Loucy (cell line): ENCODE measurements at regions not wholly inside any gene's neighbourhood (a gene's known extent, or its start where the extent isn't known, plus 50 kb on each side); places are given as distances from the start of the nearest gene placed in this dataset.

Experiments
- H2AFZ ChIP-seq: fragments of 200-600 bp; sonication (generic); 2 replicates; pipeline ENCODE4 v1.6.0; 2016; ENCODE audit warnings: antibody characterized with exemption, mild to moderate bottlenecking, low read length, moderate library complexity
- H3F3A ChIP-seq: fragments of 200-600 bp; 2 replicates; pipeline ENCODE4 v1.6.0; 2016; ENCODE audit warnings: antibody characterized with exemption, low read depth, mild to moderate bottlenecking
- H3K27me3 ChIP-seq: fragments of 200-600 bp; sonication (generic); 2 replicates; pipeline ENCODE4 v1.6.1; 2014; ENCODE audit warnings: low read length, mild to moderate bottlenecking; ENCODE audit not compliant: insufficient read depth, poor library complexity, severe bottlenecking
- H3K36me3 ChIP-seq: fragments of 200-600 bp; sonication (generic); 2 replicates; pipeline ENCODE4 v1.6.1; 2016; ENCODE audit warnings: low read length; ENCODE audit not compliant: insufficient read depth
- H3K4me1 ChIP-seq: fragments of 200-600 bp; sonication (generic); 2 replicates; pipeline ENCODE4 v1.5.1; 2014; ENCODE audit warnings: low read length, mild to moderate bottlenecking; ENCODE audit not compliant: insufficient read depth, poor library complexity, severe bottlenecking
- H3K4me2 ChIP-seq: fragments of 200-600 bp; sonication (generic); 2 replicates; pipeline ENCODE4 v1.6.0; 2014; ENCODE audit warnings: antibody characterized with exemption, low read length, low read depth, mild to moderate bottlenecking; ENCODE audit not compliant: poor library complexity, severe bottlenecking
- H3K4me3 ChIP-seq: fragments of 200-600 bp; sonication (generic); 2 replicates; pipeline ENCODE4 v1.5.1; 2014; ENCODE audit warnings: low read length, mild to moderate bottlenecking, mixed read lengths; ENCODE audit not compliant: poor library complexity, severe bottlenecking
- H3K79me2 ChIP-seq: fragments of 200-600 bp; sonication (generic); 2 replicates; pipeline ENCODE4 v1.6.1; 2014; ENCODE audit warnings: low read length; ENCODE audit not compliant: insufficient read depth
- H3K9ac ChIP-seq: fragments of 200-600 bp; sonication (generic); 2 replicates; pipeline ENCODE4 v1.6.0; 2014; ENCODE audit warnings: mild to moderate bottlenecking, low read depth, low read length, moderate library complexity; ENCODE audit not compliant: poor library complexity, severe bottlenecking
- H3K9me2 ChIP-seq: fragments of 200-600 bp; sonication (generic); replicated peaks from 2 replicates; pipeline ENCODE4 v1.6.1; 2016; ENCODE audit warnings: low read depth, low read length, mixed read lengths
- H3K9me3 ChIP-seq: fragments of 200-600 bp; sonication (generic); 2 replicates; pipeline ENCODE4 v1.6.1; 2014; ENCODE audit warnings: mild to moderate bottlenecking, antibody characterized with exemption, low read length, low read depth; ENCODE audit not compliant: insufficient read depth
- H4K20me1 ChIP-seq: fragments of 200-600 bp; sonication (generic); 2 replicates; pipeline ENCODE4 v1.6.0; 2014; ENCODE audit warnings: antibody characterized with exemption, low read length, mild to moderate bottlenecking; ENCODE audit not compliant: insufficient read depth, poor library complexity, severe bottlenecking
- CTCF ChIP-seq: fragments of 200-600 bp; sonication (generic); conservative IDR thresholded peaks from 2 replicates; pipeline ENCODE4 v1.5.1; 2014; ENCODE audit warnings: mild to moderate bottlenecking, antibody characterized with exemption, low read length
- EZH2phosphoT487 ChIP-seq: fragments of 200-600 bp; IDR thresholded peaks from 2 replicates; pipeline ENCODE4 v1.6.1; 2018; ENCODE audit warnings: antibody characterized with exemption, mild to moderate bottlenecking, moderate library complexity, borderline replicate concordance

GRCh38 chr14:34126586-34126985 is 175.7 kb upstream of the EGLN3 start:
- Histone ChIP-seq H3K27me3 (no peaks in the 10 kb centered on the region), H2AFZ (no peak overlapping the region), H3K79me2 (no peaks in the 10 kb centered on the region), H3K9me2 (no peaks in the 10 kb centered on the region), H3K4me3 (no peak overlapping the region), H3F3A (no peaks in the 10 kb centered on the region), H4K20me1 (no peaks in the 10 kb centered on the region), H3K9me3 (no peaks in the 10 kb centered on the region; the same call in 1 of the 2 replicates), H3K4me2 (no peak overlapping the region), H3K4me1 (no peaks in the 10 kb centered on the region), H3K36me3 (no peaks in the 10 kb centered on the region), H3K9ac (no peak overlapping the region)
- TF ChIP-seq CTCF (no peak), EZH2phosphoT487 (no peak)

GRCh38 chr14:34124585-34124984 is 173.7 kb upstream of the EGLN3 start:
- Histone ChIP-seq H3K9me2 (no peaks in the 10 kb centered on the region), H3K4me3 (no peak overlapping the region), H3K27me3 (no peaks in the 10 kb centered on the region), H3K79me2 (no peaks in the 10 kb centered on the region), H3K4me2 (no peak overlapping the region), H3K9me3 (no peaks in the 10 kb centered on the region; the same call in 1 of the 2 replicates), H3F3A (no peaks in the 10 kb centered on the region), H2AFZ (no peak overlapping the region), H3K9ac (no peak overlapping the region), H3K36me3 (no peaks in the 10 kb centered on the region), H4K20me1 (no peaks in the 10 kb centered on the region), H3K4me1 (no peaks in the 10 kb centered on the region)
- no peak for TF ChIP-seq CTCF
- TF ChIP-seq EZH2phosphoT487, result no peak

- Histone ChIP-seq H3K27me3 (no peaks in the 10 kb centered on the region), H3K9me2 (no peaks in the 10 kb centered on the region), H3K9ac (no peak overlapping the region), H3K36me3 (no peaks in the 10 kb centered on the region), H3K4me3 (no peak overlapping the region), H3F3A (no peaks in the 10 kb centered on the region), H3K79me2 (no peaks in the 10 kb centered on the region), H4K20me1 (no peaks in the 10 kb centered on the region), H3K4me2 (no peak overlapping the region), H3K4me1 (no peaks in the 10 kb centered on the region), H3K9me3 (no peaks in the 10 kb centered on the region), H2AFZ (no peak overlapping the region)
- TF ChIP-seq EZH2phosphoT487, result no peak
- TF ChIP-seq CTCF, result no peak
These were observed 171.8 kb upstream of the EGLN3 start for GRCh38 chr14:34122650-34123049.
